ENCODE measurements at regions not wholly inside any gene's neighbourhood (a gene's known extent, or its start where the extent isn't known, plus 50 kb on each side); places are given as distances from the start of the nearest gene placed in this dataset.
"Not testable (repeated sequence)": the region's sequence is repeated elsewhere in the genome, so short reads cannot be mapped to it uniquely, and the experiment has no call there.

GRCh38 chr4:123649645-123650391 is 253.2 kb downstream of the SPRY1 start:
- no peak for DNase-seq

DNA sequence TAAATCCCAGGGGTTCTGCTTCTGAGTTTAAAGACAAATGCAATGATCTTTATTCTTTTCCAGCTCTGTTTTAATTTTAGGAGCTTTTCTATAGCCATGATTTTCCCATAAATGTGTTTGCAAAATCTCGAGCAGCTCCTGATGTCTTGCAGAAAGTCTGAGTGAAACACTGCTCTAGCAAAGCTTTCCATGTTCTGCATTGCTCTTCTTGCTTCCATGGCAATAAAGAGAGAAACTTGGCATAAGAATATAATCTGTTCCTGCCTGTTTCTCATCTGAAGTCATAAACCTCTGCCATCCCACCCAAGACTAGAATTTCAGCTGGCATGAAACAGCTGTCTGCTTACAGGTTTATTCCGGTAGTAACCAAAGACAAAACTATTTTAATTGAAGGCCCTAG is 254.5 kb downstream of the SPRY1 start:
- DNase-seq, result no peak

DNA sequence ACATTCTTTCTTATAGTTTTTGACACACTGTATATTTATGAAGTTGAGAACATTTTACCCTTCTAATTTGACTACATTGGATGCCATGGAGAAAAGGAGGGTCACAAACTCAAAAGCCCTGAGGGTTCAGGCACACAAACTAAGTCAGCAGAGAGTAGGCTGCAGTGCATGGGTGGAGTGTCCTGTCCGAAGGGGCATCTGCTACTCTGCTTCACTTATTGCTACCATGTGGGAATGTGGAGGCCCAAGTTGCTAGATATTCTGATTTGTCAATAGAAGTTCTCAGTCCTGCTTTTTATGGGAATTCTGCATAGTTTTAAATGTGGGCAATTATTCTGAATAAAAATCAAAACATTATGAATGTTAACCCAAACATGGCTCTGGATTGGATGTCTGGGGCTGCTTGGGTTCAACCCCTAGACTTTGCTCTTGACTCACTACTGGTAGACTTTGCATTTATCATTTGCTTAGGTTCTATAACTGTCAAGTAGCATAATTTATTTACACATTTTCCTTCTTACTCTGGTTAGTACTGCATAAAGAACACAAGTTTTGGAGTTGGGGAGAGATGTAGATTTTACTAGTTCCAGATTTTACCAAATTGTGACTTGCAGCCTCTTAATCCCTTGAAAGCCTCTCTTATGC is 255.1 kb downstream of the SPRY1 start:
- DNase-seq, result no peak

GRCh38 chr4:123652476-123652875 is 255.9 kb downstream of the SPRY1 start:
- no peak for DNase-seq

- no peak for DNase-seq
These were observed 256.6 kb downstream of the SPRY1 start for GRCh38 chr4:123653236-123653635.

GRCh38 chr4:123656746-123657294 is 260.2 kb downstream of the SPRY1 start:
- not testable (repeated sequence) for DNase-seq

DNA sequence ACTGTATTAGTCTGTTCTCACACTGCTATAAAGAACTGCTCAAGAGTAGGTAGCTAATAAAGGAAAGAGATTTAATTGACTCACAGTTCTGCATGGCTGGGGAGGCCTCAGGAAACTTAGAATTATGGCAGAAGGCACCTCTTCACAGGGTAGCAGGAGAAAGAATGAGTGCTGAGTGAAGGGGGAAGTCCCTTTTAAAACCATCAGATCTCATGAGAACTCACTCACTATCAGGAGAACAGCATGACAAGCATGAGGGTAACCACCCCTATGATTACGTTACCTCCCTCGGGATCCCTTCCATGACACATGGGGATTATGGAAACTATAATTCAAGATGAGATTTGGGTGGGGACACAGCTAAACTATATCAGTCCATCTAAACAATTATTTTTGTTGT is 261.0 kb downstream of the SPRY1 start:
- not testable (repeated sequence) for DNase-seq

- DNase-seq, result no peak
These were observed 262.7 kb downstream of the SPRY1 start for GRCh38 chr4:123659262-123659661.

GRCh38 chr4:123659730-123660129 is 263.1 kb downstream of the SPRY1 start:
- DNase-seq, result no peak

GRCh38 chr4:123661080-123661737 is 264.6 kb downstream of the SPRY1 start:
- no peak for DNase-seq

- no peak for DNase-seq
These were observed 266.2 kb downstream of the SPRY1 start for GRCh38 chr4:123662827-123663226.

GRCh38 chr4:123666486-123666885 is 269.9 kb downstream of the SPRY1 start:
- no peak for DNase-seq

GRCh38 chr4:123667496-123667895 is 270.9 kb downstream of the SPRY1 start:
- DNase-seq, result no peak

DNA sequence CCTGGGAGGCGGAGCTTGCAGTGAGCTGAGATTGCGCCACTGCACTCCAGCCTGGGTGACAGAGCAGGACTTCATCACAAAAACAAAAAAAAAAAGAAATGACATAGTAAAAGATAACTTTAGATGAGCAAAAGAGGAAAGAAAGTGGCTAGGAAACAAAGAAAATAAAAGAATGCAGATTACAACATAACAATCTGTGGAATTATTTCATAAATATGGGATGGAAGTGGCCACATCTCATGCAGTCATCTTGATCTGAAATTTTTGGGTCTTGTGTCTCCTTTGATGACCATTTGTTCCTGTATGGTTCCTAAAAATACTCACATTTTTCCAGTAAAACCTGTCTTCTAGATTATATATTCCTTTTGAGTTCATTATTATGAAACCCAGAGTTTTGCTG is 271.4 kb downstream of the SPRY1 start:
- DNase-seq, result no peak

DNA sequence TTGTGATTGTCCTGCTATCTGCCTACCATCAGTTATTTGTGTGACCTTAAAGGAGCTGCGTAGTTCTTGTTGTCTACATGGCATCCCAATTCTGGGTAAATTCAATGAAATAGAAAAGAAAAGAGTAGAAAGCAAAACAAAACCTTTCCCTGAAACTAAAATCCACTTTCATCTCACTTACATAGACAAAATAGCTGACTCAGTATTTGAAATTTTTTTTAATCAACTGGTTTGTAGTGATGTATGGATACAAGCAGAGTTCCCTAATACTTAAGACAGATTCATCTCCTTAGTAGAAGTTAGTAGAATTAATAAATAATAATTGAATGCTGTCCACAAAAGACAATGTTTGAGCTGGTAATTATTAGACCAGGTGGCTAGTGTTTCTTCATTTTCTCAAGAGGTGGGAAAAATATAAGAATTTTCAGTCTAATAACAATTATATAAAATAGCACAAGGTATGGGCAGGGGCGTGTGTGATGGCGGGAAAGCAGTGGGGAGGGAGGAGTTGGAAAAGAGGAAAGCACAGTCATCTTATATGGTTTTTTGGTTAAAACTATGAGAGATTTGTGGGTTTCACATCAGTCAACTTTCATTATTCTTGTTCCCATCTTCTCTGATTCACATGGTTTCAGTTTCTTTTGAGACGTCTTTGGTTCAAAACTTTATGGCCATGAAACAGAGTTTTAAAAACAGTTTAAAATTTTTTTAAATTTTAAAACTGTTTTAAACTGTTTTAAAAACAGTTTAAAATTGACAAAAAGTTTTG is 275.2 kb downstream of the SPRY1 start:
- no peak for DNase-seq

GRCh38 chr4:123672987-123673386 is 276.4 kb downstream of the SPRY1 start:
- no peak for DNase-seq

DNA sequence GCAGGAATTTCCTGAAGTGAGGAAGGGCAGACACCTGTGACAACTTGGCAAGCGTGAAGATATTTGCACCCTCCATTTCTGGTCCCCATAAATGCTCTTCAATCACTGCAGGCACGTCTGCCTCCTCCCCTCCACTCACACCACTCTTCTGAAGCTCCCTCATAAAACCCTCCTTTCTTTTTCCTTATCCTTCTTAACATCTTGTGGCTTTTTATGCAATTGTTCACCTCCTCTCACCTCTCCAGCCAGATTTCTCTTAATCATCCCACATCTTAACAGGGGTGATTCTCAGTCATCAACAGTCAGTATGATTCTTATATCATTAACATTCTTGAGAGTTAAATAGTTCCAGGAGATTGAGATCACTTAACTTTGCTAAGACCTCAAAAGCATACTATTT is 277.4 kb downstream of the SPRY1 start:
- no peak for DNase-seq

GRCh38 chr4:123674762-123675465 is 278.3 kb downstream of the SPRY1 start:
- DNase-seq, result no peak

DNA sequence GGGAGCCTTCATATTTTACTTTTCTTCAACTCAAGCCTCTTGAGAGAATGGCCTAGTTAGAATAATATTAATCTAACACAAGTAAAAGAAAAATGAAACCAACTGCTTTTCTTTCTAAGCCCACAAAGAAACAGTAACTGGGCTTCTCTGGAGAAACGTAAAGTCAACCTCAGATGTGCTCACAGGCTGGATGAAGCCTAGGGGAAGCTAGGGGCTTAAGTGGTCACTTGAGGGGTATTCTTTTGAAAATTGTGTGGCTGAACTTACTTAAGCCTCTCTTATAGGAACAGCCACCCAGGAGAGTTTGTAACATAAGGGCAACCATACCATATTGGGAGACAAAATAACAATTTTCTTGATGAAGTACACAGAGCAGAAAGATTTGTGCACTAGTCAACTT is 279.0 kb downstream of the SPRY1 start:
- DNase-seq, result no peak

DNA sequence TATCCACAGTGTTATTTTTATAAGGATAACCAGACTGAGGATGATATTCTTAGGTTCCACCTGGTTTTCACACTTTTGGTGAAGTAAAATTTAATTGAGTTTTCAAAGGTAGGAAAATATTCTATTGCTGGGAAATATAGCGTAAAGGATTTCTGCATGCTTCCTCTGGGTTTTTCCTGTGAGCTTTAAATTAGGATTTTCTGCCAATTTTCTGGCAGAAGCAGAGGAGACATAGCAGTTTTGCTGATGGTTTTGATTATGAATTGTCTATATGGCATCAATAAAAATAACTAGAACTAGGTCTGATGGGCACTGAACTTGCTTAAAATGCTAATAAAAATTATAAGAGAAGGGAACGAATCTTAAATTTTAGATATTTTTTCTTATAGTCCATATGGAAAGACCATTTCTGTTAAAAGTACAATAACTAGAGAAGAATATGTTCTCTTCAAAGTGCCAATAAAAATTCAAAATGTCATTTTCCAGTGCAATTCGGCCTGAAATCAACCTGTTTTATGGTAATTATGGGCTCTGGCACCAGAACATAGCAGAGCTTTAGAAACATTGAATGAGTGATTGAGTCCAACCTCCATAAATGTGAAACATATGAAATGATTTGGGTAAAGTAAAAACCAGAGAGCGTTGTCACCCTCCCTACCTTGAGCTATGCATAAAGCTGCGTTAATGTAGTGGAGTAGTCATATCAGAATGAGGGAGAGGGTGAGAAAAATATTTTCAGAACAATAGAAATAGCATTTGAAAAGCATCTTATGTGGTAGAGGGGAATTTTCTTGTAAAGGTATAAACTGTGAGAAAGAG is 279.7 kb downstream of the SPRY1 start:
- no peak for DNase-seq

- DNase-seq, result no peak
These were observed 280.3 kb downstream of the SPRY1 start for GRCh38 chr4:123676890-123677229.

- DNase-seq, result no peak
These were observed 286.3 kb downstream of the SPRY1 start for GRCh38 chr4:123682931-123683330.
